Epithelial cell of proximal tubule (primary cell): ENCODE measurements at regions not wholly inside any gene's neighbourhood (a gene's known extent, or its start where the extent isn't known, plus 50 kb on each side); places are given as distances from the start of the nearest gene placed in this dataset.

ENCODE experiments used
- DNase-seq: peaks from one replicate; pipeline ENCODE4 v3.0.0-alpha.2; 2011; ENCODE audit warnings: low read depth
- H3K4me3 ChIP-seq: 2 replicates; pipeline ENCODE4 v1.5.1; 2011; ENCODE audit warnings: low read depth, mild to moderate bottlenecking, low read length
- TF ChIP-seq, protein P1 (sequence below): conservative IDR thresholded peaks from 2 replicates; pipeline ENCODE4 v1.5.1; 2012; ENCODE audit warnings: low read depth, mild to moderate bottlenecking, low read length

DNA sequence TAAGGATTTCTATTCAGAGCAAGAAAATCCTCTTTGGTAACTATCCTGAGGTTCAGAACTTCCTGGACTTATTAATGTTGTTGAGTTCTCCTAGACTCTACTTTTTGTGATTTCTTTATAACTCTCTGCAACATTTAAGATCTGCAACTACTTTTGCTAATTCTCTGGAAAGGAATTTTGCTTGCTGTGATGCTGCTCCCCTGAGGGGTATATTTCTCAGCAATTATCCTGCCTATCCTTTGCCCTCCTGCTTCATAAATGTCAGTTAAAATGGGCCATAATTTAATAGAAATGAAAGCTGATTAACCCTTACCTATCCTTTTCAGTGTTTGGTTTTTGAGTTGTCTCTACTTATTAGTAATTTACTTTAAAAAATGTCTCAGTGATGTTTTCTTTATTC is 377.3 kb upstream of the LRRC3B start:
- DNase-seq = no peak
- H3K4me3 ChIP-seq = no peak overlapping the region
- TF ChIP-seq, protein P1, sequence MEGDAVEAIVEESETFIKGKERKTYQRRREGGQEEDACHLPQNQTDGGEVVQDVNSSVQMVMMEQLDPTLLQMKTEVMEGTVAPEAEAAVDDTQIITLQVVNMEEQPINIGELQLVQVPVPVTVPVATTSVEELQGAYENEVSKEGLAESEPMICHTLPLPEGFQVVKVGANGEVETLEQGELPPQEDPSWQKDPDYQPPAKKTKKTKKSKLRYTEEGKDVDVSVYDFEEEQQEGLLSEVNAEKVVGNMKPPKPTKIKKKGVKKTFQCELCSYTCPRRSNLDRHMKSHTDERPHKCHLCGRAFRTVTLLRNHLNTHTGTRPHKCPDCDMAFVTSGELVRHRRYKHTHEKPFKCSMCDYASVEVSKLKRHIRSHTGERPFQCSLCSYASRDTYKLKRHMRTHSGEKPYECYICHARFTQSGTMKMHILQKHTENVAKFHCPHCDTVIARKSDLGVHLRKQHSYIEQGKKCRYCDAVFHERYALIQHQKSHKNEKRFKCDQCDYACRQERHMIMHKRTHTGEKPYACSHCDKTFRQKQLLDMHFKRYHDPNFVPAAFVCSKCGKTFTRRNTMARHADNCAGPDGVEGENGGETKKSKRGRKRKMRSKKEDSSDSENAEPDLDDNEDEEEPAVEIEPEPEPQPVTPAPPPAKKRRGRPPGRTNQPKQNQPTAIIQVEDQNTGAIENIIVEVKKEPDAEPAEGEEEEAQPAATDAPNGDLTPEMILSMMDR = no peak

DNA sequence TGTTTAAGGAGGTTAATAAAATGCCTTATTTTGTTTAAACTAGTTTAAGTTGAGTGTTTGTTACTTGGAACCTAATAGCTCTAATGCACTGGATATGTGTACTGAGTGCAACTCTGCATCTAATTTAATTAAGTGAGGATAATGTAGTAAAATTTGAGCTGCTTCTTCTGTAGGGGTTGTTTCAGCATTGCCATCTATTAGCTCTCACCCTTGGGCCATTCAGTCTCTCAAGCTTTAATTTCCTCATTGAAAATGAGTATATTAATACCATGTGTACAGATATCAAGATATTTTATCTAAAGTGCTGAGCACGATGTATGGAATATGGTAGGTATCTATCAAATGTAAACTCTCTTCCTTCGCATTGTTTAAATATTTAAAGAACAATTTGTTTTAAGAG is 375.7 kb upstream of the LRRC3B start:
- TF ChIP-seq, protein P1 = no peak
- no peak for DNase-seq
- no peak overlapping the region for H3K4me3 ChIP-seq

DNA sequence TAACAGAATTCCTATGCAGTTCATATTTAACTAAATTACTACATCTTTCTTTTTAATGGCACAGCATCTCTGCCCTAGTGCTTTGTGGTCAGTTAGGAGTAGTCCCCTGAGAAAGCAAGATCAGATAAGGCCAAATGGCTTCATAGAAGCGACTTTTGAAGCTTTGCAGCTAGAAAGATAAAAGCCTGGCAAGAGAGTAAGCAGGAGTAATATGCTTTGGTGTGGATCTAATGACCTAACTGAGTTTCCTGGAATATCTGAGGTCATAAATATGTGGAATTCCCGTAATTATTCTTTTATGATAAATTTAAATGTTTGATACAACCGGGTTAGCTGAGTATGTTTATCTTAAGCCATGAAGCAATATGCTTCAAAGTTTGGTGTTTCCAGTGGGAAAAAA is 374.9 kb upstream of the LRRC3B start:
- H3K4me3 ChIP-seq = no peak overlapping the region
- TF ChIP-seq, protein P1 = no peak
- DNase-seq = no peak

DNA sequence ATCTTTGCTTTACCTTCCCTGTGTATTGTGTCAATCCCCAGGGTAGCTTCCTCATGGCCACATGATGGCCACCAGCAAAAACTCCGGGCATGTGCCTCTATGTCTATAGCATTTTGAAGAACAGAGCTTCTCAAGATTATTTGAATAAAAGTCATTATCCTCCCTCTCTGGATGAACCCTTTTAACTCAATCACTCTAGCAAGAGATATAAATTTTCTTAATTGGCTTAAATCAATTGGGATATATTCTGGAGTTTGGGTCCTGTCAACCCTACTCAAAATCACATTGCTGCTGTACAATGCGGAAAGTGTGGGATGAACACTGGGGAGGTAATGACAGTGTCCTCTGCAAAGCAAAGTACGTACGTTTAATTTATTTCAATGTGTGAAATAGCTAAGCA is 370.6 kb upstream of the LRRC3B start:
- H3K4me3 ChIP-seq = no peak overlapping the region
- no peak for DNase-seq
- TF ChIP-seq, protein P1 = no peak

DNA sequence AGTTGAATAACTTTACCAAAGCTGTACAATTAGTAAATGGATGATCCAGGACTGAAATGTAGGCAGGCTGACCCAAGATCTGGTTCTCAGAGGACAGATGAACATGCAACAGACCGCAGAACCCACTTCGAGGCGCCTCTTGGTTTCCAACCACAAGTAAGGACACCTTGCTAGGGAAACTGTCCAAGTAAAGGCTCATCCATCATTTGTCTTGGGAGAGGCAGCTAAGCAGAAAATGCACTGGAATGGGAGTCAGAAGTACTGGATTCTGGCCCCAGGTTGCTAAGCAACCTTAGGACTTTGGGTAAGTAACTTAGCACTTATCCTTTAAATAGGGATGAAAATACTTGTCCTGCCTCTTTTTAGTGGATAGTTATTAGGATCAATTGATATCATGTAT is 366.3 kb upstream of the LRRC3B start:
- no peak for DNase-seq
- no peak overlapping the region for H3K4me3 ChIP-seq
- TF ChIP-seq, protein P1 = no peak

DNA sequence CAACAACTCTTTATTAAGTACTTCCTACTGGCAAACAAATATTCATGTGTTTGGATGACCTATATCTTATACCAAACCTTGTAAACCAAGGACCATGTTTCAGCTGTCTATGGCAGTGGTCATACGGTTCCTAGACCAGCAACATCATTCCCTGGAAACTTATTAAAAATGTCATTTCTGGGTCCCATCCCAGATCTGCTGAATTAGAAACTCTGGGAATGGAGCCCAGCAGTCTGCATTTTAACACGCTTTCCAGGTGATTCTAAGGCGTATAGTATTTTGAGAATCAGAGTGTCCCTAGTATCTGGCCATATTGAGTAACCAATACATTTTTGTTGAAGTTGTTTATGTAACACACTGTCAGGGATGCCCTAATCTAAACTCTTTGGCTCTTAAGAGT is 363.4 kb upstream of the LRRC3B start:
- H3K4me3 ChIP-seq = no peak overlapping the region
- no peak for DNase-seq
- TF ChIP-seq, protein P1 = no peak

DNA sequence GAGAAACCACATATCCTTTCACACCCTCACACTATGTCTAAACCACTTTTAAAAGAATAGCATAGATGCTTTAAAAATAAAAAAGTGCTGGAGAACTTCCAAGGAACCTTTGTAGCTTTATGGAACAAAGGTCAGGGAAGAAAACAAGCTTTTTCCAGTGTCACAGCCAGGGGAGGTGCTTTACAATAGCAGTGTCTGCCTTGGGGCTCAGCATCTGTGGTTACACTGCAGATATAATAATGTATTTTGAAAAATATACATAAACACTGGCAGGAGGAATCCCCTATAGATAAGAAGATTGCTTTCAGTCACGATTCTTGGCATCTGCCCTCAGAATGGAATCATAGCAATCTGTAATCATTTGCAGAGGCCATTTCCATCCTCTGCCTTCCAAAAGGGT is 362.4 kb upstream of the LRRC3B start:
- no peak for DNase-seq
- TF ChIP-seq, protein P1 = no peak

More for the DNA sequence above, 362.4 kb upstream of the LRRC3B start:
- no peak overlapping the region for H3K4me3 ChIP-seq
